Right atrium auricular region (tissue), 2 donors: ENCODE measurements at regions not wholly inside any gene's neighbourhood (a gene's known extent, or its start where the extent isn't known, plus 50 kb on each side); places are given as distances from the start of the nearest gene placed in this dataset.

Experiments
- DNase-seq: peaks from one replicate; pipeline ENCODE4 v3.0.0-alpha.2; 2019; ENCODE audit warnings: low spot score
- H3K27ac ChIP-seq, 2 donors: fragments of 200-600 bp; sonication (generic); 1 replicate in 1 of 2; 2 replicates in 1 of 2; pipeline ENCODE4 v1.5.1; 2016 to 2019
- H3K27me3 ChIP-seq, 2 donors: fragments of 200-600 bp; sonication (generic); one replicate each; pipeline versions ENCODE4 v1.5.1 to v1.6.0; 2017 to 2019
- H3K36me3 ChIP-seq: fragments of 200-600 bp; sonication (generic); one replicate; pipeline ENCODE4 v1.5.1; 2016
- H3K4me1 ChIP-seq, 2 donors: fragments of 200-600 bp; sonication (generic); one replicate each; pipeline versions ENCODE4 v1.5.1 to v1.6.0; 2017 to 2019
- H3K4me3 ChIP-seq, 2 donors: fragments of 200-600 bp; sonication (generic); 1 replicate in 1 of 2; 2 replicates in 1 of 2; pipeline ENCODE4 v1.5.1; 2017 to 2019; ENCODE audit warnings: mild to moderate bottlenecking in 1 of 2, moderate library complexity in 1 of 2
- H3K9me3 ChIP-seq, 2 donors: fragments of 200-600 bp; sonication (generic); one replicate each; pipeline ENCODE4 v1.5.1; 2019
- CTCF ChIP-seq, 2 donors: fragments of 200-600 bp; sonication (generic); IDR thresholded peaks; one replicate each; pipeline ENCODE4 v1.5.1; 2019; ENCODE audit warnings: antibody characterized with exemption in 2 of 2

DNA sequence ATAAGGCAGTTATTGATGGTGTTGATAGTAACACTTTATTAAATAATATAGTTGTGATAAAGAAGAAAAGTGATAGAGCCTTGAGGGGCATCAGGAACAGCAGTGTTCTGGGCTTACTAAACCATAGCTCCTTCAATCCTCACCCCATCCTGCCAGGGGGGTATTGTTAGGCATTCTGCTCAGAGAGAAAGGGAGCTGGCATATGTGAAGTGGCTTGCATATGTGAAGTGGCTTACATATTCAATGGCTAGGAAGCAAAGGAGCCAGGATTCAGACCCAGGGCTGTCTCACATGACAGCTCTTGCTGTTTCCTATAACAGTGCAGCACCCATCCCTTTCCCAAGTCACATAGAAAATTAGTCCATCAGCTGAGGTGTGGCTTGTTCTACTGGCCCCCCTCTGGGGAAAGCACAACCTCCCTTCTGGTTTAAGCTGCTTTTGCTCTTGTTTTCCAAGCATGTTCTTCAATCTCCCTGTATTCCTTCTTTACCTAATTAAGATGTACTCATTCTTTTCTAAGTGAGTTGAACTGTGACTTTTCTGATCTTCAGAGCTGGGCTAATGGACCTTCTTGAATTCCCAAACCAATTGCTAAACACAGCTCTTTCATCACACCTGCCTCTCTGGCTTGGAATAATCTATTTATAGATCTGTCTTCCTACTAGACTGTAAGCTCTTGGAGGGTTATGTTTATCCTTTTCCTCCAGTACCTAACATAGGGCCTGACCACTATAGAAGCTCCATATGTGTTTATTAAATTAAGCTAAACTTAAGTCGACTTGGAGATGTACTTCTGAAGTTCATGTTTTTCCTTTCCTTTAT is 108.7 kb upstream of the GLI3 start:
- H3K36me3 ChIP-seq = no peaks in the 10 kb centered on the region
- H3K4me1 ChIP-seq = no peaks in the 10 kb centered on the region
- no peaks in the 10 kb centered on the region for H3K9me3 ChIP-seq
- H3K4me3 ChIP-seq = no peak overlapping the region
- DNase-seq = no peak
- TF ChIP-seq CTCF (IDR thresholded peaks at IDR 0.05) = no peak
- H3K27ac ChIP-seq = no peak overlapping the region
- H3K27me3 ChIP-seq = no peaks in the 10 kb centered on the region

DNA sequence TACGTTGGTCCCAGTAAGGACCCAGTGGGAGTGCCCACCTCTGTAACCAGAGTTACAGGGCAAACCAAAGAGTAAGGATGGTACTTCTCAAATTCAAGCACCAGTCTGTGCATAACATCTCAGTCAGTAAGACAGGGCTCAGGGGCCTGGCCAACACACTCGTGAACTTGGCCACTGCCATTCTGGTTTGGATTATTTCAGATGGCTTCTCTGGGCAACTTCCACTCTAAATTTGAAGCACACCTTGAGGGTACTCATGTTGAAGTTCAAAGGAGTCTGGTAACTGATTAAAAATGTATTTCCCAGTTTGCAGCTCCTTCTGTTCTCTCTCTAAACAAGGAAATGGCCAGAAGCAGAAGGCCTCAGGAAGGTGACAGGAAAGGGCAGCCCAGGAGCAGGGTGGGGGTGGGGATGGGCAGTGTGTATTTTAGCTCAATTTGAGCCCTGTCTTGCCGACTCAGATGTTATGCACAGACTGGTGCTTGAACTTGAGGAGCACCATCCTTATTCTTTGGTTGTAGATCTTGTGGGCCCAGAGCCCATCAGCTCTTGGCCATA is 107.3 kb upstream of the GLI3 start:
- Histone ChIP-seq H3K4me3 (no peak overlapping the region), H3K4me1 (no peaks in the 10 kb centered on the region), H3K27me3 (no peaks in the 10 kb centered on the region), H3K36me3 (no peaks in the 10 kb centered on the region), H3K27ac (no peak overlapping the region), H3K9me3 (no peaks in the 10 kb centered on the region)
- DNase-seq = no peak
- TF ChIP-seq CTCF (IDR thresholded peaks at IDR 0.05) = no peak

- H3K27me3 ChIP-seq = no peaks in the 10 kb centered on the region
Measured at GRCh38 chr7:42342381-42342780, 105.4 kb upstream of the GLI3 start.

DNA sequence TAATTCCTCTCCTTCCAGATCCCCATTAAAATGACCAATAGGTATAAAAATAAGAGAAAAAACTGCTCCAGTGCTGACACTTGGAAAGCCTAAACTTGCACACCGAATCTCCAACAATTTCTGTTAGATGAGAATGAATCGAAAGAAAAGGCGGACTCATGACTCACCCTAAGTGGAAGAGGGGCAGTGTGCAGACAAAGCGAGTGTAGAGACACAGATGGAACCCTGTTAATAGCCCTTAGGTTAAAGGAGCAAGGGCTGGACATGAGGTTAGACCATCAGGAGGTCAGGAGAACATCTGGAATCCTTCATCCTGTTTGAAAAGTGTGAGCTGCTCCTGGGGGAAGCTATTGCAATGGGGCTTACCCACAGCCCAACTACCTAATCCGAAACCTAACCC is 103.4 kb upstream of the GLI3 start:
- Histone ChIP-seq H3K27me3 (no peaks in the 10 kb centered on the region), H3K9me3 (no peaks in the 10 kb centered on the region), H3K4me3 (no peak overlapping the region), H3K27ac (no peak overlapping the region), H3K4me1 (no peaks in the 10 kb centered on the region), H3K36me3 (no peaks in the 10 kb centered on the region)
- no peak for TF ChIP-seq CTCF (IDR thresholded peaks at IDR 0.05)
- no peak for DNase-seq

More at GRCh38 chr7:42342381-42342780, 105.4 kb upstream of the GLI3 start:
- Histone ChIP-seq H3K4me1 (no peaks in the 10 kb centered on the region), H3K4me3 (no peak overlapping the region), H3K36me3 (no peaks in the 10 kb centered on the region), H3K9me3 (no peaks in the 10 kb centered on the region), H3K27ac (no peak overlapping the region)
- no peak for DNase-seq
- TF ChIP-seq CTCF (IDR thresholded peaks at IDR 0.05) = no peak

DNA sequence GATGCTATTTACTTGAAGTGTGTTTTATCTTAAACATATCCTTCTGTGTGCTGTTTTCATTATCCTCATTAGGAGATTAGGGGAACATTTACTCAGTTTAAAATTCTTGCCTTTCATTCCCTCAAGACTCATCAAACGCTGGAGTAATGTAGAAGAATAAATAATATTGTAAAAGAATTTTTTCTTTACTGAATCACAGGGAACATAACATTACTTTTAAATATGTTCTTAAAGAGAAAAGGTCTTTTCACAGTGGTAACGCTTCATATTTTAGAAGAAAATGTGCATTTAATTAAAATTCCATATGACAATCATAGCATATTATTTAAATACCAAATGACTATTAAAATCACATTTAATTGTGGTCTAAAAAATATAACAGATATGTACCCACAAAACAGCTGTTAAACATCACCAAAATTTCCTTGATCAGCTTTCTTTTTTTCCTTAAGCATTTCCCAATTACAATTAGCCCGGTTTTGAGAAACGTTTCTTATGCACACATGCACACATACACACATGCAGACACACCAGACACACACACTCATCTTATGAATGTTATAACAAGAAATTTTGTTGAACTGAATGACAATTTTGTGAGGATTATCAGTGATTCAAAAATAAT is 102.0 kb upstream of the GLI3 start:
- no peak overlapping the region for H3K27ac ChIP-seq
- TF ChIP-seq CTCF (IDR thresholded peaks at IDR 0.05) = no peak
- H3K4me3 ChIP-seq = no peak overlapping the region
- H3K4me1 ChIP-seq = no peaks in the 10 kb centered on the region
- no peaks in the 10 kb centered on the region for H3K27me3 ChIP-seq
- DNase-seq = no peak
- H3K36me3 ChIP-seq = no peaks in the 10 kb centered on the region
- H3K9me3 ChIP-seq = no peaks in the 10 kb centered on the region
